Astrocyte of the hippocampus (primary cell): ENCODE measurements at regions not wholly inside any gene's neighbourhood (a gene's known extent, or its start where the extent isn't known, plus 50 kb on each side); places are given as distances from the start of the nearest gene placed in this dataset.
A peak's percentile ranks its signal among the peaks of the same experiment; 100 is the strongest.

Experiments used
- DNase-seq: peaks from one replicate; pipeline ENCODE4 v3.0.0; 2011; ENCODE audit warnings: low read depth, low spot score

DNA sequence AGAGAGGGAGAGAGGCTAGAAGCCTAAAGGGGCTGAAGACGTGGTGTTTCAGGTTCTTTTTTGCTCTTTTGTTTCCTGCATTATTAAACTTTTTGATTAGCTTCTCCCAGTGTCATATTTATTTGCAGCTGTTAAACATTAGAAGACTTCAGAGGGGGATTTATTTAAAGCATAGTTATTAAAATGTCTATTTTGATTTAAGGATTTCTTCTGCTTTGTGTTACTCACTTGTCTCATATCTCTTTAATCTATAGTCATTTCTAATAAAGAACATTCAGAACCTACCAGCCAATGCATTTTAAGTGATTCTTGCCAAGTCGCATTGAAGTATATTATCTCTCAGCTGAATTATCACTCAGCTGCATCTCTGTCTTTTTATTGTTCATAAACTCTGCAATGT is 152.0 kb upstream of the DYRK2 start:
- no peak for DNase-seq

DNA sequence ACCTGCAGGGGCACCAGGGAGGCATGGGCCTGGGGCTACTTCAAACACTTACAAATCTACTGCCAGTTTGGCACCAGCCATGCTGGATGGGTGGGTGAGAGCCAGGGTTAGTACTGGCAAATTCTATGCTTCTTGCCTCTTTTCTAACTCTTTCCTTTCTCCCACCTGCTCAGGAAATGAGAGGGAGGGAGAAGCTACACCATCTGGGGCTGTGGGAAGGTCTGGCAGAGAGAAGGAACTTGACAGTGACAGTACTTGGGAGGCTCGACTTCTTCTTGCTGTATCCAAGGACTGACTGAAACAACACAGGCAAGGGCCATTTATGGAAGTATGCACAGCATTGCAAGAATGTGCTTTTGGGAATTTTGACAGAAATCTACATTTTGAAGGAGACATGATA is 149.6 kb upstream of the DYRK2 start:
- no peak for DNase-seq

DNA sequence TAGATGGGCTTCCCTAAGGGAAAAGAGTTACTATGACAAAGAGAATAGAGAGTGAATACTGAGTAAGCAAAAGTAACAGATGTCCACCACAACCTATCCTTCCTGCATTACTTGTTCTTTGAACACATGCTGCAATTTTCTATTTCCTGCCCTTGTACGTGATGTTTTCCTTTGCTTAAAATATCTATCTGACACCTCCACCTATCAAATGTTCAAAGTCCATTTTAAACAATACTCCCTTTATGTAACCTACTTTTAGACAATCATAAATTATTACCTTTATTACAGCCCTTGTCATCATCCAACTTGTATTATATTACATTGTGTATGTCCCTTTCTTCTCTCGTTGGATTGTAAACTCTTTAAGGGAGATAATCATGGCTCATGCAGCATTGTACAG is 147.2 kb upstream of the DYRK2 start:
- no peak for DNase-seq

DNA sequence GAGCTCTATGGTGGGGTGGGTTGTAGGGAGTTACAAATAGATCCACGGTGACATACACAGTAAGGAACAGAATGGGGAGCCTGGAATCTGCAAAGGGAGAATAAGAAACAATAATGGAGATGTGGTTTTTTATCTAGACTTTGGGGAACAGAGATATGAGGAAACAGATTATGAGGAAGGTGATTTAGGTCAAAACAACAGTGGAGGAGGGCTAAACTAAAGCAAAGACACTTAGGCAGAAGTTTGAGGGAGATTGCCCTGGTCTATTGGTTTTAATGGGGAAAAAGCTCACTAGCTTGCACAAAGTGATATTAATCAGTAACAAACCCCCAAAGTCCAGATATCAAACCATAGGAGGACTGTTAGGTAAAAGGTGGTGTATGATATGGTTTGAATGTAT is 144.5 kb upstream of the DYRK2 start:
- DNase-seq = no peak

DNA sequence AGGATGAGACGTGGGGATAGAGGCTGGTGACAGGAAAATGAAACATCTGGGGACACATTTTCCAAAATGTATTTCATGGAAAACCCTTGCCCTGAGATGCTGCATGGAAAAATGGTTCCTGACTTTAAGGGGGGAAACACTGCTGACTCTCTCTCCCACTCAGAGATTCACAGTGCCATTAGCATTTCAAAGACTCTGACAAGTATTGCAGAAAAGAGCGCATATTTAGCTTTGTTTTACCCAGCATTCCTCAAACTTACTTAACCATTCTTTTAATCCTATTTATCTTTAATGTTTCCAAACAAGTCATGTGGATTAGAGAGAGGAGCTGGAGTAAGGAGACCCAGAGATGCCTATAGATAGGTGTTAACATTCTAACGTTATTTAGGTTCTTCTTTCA is 141.8 kb upstream of the DYRK2 start:
- DNase-seq = no peak

DNA sequence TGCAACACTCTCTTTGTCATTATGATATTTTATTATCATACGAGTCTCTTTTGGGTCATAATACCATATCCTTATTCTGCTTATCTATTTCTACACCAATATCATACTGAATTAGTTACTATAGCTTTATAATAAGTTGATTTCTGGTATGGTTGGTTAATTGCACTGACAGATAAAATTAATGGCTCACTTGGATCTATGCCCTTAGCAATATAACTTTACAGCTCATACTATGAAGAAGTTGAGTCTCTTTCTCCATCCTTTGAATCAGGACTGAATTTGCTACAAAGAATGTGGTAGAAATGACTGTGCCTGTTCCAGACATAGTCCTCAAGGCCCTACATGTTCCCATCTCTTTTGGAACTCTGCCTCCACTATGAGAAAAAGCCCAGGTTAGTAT is 139.7 kb upstream of the DYRK2 start:
- DNase-seq = no peak

DNA sequence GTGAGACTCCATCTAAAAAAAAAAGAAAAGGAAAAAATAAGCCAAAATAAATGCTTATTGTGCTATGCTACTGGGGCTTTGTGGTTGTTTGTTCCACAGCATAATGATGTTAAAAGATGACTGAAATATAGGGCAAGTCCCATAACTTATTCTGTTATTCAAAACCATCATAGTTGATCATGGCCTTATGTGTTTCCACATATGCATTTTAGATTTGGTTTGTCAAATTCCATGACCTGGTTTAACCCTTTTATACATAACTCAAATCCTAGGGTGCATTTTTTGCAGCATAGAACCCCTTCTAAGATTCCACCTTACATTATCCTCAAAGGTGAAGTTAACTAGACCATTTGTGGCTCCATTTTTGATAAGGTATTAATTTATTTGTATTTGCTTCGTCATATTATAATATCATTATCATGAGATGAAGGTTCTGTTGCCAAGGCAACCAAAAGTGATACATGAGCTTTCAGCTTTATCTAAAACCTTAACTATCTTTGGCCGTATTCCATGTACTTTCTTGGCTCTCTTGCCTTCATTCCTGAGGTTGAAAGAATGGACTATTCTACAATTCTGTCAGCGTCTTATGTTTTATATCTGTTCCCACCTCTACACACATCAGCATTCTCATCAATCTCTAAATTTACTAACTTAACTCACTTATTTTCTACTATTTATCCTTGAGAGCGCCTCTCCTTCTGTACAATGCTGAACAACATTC is 138.7 kb upstream of the DYRK2 start:
- DNase-seq = peak; percentile 69

DNA sequence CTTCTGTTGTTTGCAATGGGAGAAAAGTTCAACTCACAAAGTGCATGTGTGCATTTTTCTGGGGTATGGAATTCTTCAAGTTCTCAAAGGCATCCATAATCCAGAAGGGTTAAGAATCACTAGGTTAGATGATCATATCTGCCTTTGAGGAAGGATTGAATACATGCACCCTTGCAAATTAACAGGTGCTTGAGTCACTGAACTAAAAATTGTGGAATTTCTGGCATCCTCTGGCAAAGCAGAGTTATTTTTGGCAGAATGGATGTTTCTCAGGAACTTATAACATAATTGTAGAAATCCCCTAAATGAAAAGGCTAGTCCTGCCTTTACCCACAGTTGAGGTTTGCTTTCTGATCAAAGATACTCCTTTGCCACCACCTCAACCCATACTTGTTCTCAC is 136.5 kb upstream of the DYRK2 start:
- peak; percentile 74 for DNase-seq

DNA sequence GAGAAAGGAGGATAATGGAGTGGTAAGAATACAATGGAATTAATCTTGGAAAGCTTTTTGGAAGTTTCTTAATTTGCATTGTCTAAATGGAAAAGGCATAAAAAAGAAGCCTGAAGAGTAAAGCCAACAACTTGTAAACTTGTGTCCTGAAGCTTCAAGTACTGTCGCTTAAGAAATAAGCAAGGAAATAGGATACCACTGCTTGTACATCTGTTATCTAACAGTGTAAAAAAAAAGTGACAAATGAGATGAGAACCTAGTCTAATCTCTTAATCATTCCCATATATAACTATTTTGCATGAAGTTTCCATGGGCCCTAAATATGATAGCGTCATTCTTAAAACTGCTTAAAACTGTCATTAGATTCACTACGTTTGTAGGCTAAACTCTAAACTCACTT is 134.0 kb upstream of the DYRK2 start:
- no peak for DNase-seq

DNA sequence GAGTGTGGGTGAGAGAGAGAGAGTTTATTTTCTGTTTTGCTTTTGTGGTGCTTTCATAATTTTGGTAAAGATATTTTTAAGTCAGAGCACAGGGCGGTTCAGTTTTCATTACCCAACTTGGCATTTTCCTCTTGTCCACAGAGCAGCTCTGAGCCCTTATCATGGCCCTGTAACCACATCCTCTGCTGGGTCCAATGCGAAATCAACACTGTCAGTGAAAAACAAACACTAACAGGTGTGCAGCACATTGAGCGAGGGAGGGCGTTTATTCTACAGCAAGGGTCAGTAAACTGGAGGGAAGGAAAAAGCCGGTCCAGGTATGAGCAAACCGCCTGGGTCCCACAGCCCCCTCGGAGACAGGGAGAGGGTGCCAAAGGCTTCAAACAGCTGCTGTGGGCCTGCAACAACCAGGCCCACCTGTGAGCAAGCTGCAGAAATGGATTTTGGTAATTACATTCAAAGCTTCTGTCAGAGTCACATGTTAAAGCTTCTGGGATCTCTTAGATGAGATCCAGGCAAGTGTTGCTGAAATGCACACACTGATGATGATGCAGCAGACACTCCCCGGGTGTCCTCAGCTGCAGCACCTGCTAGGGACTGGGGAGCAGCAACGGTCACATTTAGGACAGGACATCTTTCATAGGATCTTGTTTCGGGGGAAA is 132.7 kb upstream of the DYRK2 start:
- DNase-seq = peak; percentile 21

DNA sequence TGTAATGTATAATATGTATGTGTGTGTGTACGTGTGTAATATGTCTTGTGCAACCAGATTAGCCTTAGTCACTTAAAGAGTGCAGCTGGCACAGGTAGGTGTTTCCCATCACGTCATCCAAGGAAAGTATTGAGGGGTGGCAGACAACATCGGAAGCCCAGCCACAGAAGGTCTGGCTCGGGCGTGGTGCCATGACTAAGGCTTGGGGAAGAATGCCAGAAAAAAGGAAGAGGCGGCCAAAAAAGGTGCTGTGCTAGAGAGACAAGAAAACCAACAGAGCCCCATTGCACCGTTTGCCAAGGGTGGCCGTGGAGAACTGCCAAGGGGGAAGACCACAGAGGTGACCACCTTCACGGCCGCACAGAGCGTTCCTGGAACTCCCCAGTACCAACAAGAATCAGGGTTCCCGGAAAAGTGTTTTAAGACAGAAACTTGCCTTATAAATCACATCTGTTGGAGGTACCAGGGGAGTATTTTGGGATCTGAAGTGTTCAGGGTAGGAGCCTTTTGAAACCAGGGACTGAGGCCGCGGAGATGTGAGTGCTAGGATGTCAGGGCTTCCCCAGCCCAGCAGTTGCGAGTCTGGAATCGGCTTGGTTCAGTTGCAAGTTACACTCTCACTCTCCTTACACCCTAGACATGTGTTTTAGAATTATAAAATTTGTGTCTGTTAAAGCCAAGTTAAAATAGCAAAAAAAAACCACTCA is 131.2 kb upstream of the DYRK2 start:
- peak; percentile 88 for DNase-seq

DNA sequence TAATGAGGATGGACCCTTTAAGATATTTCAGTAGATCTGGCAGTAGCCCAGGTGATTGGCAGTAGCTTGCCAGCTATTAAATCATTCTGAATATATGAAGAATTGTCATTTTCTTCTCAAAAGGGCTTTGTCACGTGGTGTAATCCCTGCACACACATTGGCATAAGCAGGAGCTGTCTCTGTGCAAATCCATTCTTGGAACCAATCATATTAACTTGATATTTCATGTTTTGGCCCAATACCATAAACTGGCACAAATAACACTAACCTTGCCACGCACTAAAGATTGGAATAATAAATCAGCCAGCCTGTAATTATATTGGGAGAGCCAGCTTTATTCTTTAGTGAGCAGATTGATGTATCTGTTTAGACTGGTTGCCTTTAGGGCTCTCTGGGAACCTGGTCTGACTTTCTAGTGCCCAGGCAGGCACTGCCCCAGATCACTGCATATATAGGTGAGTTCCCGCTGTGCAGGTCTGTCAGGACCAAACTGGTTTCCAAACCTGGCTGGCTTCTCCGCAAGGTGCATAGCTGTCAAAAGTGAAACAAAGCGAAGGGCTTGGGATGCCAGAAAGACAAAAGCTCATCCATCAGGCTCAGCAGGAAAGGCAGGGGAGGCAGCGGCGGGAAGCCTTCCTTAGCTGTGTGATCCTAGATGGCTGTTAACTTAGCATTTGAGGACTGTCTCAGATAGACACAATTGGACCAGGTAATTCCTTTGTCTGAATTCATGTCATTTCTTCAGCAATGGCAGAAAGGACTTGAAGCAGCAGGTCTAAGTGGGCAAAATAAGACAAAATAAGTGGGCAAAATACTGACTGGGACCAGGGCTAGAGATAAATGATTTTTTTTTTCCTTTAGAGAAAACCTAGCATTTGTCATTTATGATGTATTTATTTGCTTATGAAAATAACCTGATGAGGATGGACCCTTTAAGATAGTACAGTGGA is 128.8 kb upstream of the DYRK2 start:
- DNase-seq = no peak

DNA sequence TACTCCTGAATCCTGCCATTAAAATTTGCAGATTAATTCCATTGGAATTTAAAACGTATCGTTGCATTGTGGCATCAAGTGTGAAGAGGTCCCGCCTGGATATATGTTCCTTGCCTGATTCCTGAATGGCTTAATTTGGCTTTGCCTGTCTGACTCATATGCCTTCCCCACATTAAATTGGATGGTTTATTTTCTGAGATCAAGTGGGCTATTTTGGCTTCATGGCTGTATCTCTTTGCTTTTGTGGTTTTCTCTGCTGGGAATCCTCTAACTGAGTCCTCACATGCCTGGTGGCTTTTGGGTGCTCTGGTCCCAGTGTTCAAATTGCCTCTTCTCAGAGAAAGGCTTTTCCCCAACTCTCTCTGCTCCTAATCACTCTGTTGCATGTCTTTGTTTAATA is 127.9 kb upstream of the DYRK2 start:
- peak; percentile 35 for DNase-seq

DNA sequence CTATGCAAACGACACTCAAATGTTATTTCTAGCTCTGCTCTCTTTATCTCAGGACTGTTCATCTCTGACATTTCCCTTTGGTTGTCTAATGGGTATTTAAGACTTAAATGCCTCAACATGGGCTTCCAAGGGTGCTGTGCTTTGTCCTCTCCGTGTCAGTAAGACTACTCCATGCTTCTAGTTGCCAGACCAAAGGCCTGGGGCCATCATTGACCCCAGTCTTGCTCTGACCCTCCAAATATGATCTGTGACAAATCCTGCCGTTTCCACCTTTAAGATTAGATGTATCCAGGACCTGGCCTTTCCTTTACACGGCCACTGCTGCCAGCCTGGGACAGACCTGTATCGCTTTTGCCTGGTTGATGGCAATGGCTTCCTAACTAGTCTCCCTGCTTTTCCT is 126.3 kb upstream of the DYRK2 start:
- DNase-seq = no peak

DNA sequence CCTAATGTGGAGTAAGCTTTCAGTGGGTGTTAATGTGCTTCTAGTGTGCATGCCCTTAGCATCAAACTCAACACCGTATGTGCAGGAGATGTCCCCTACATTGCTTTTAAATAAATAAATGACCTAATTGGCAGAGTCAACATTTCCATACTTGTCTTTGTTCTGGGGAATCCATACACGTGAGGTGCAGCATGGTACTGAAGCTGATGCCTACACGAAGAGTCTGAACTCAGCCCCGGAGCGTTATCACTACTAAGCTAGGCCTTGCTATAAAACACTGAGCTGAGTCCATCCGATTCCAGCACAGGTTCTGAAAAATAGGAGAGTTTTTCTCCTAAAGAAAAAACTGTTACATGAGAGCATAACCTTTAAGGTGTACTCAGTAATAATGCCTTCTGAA is 125.0 kb upstream of the DYRK2 start:
- DNase-seq = no peak

DNA sequence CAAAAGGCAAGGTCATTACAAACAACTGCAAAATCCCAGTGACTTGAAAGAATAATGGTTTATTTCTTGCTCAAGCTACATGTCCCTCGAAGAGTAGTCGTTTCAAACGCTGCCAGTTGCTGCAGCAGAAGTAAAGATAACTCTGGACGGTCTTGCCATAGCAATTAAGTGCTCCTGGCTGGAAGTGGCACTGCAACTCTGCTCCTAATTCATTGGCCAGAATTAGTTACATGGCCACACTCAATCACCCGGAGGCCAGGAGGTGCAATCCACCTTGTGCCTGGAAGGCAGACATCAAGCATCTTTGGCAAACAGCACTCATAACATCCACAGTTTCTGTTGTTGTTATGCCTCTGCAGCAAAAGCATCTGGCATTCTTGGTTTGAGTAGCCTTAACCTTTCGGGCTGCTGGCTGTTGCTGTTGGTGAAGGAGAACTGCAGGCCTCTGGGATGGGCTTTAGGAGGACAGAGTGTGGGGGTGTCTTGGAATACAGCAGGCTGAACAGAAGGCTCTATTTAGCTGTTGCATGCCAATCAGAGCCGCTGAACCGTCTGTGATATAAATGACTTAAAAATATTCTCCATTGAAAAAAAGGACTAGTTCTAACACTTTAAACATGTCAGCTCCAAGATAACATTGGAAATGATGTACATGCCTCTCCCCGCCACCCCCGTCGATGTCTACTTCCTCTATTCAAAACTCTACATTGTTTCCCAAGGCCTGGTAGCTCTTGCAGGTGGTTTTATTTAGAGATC is 123.5 kb upstream of the DYRK2 start:
- DNase-seq = no peak

DNA sequence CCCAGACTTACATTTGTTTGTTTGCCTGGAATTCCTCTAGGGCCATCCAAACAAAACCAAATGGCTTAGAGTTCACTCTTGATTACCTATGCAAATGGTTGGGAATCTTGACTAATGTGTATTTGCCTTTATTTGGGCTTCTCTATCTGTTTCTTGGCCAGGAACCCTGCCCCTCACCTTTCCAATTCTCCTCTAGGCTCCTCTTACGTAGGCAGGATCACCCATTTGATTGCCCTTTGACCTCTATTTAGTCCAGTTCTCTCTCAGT is 123.0 kb upstream of the DYRK2 start:
- DNase-seq = no peak

DNA sequence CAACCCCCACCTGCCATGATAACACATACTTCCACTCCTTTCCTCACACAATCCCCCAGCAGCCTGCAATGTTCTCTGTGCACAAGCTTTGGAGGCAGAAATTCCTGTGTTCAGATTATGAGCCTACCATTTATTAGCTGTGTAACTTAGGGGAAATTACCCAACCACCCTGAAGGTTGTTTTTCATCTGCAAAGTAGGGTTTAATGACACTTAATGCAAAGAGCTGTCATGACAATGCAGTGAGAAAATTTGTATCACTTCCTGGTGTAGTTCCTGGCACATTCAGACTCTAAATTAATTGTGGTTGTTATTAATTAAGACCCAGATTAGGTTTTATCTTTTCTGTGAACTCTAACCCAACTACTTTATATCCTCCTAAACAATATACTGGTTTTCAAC is 122.4 kb upstream of the DYRK2 start:
- no peak for DNase-seq

DNA sequence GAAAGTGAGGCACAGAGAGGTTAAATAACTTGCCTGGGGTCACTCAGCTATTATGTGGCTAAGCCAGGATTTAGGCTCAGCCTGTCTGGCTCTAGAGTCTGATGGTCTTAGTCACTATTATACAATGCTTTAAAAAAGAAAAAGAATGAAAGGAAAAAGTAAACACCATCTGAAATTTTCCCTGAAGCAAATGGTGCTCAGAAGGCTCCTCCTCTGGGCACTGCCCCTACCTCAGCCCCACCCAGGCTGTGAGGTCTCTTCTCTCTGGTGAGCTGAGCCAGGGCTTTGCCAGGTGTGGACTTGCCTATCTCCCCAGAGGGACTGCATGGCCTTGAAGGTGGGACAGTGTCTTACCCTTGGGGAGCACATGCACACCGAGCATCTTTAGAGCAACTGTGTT is 117.5 kb upstream of the DYRK2 start:
- DNase-seq = peak; percentile 46

DNA sequence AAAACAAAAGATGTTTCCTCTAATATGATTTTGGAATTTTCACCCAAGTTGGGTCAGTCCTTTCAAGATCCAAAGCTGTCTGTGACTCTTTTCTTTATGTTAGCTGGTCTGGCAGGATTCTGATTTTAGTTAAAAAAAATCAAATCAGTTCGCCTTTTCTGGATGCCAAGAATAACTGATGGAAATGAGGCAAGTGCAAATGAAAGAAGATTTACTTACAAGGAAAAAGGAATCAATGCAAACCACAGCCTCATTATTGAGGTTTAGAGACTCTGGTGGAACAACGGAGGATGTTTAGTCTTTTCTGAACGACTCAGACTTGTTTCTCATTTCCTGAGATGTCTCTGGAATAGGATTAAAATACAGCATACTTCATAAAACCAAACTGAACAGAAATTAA is 117.0 kb upstream of the DYRK2 start:
- peak; percentile 74 for DNase-seq

DNA sequence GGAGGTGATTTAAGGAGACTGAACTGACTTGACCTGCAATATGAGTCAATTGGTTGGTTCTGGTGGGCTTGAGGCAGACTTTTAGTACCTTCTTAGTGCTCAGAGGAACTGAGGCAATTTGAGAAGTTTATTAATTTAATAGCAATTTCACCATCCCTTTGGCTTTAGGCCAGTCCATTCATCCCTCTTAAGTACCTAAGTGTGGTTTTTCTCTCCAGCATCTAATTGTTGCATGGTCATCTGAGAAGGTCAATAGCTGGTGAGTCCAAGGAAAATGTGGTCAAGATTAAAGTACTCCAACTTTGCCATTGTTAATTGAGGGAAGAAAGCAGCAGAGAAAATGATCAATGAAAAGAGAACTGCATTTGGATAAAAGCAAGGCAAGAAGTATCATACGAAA is 115.4 kb upstream of the DYRK2 start:
- no peak for DNase-seq
